Kidney epithelial cell (primary cell): ENCODE measurements at regions not wholly inside any gene's neighbourhood (a gene's known extent, or its start where the extent isn't known, plus 50 kb on each side); places are given as distances from the start of the nearest gene placed in this dataset.
"Not testable (repeated sequence)": the region's sequence is repeated elsewhere in the genome, so short reads cannot be mapped to it uniquely, and the experiment has no call there.

Experiments used
- DNase-seq: peaks from one replicate; pipeline ENCODE4 v3.0.0-alpha.2; 2010; ENCODE audit warnings: low read depth
- H3K27me3 ChIP-seq: 2 replicates; pipeline ENCODE4 v1.6.0; 2011; ENCODE audit warnings: low read length; ENCODE audit not compliant: control insufficient read depth, insufficient read depth
- H3K36me3 ChIP-seq: 2 replicates; pipeline ENCODE4 v1.5.1; 2011; ENCODE audit warnings: low read length; ENCODE audit not compliant: control insufficient read depth, insufficient read depth
- H3K4me3 ChIP-seq: 2 replicates; pipeline ENCODE4 v1.5.1; 2011; ENCODE audit warnings: low read depth, mild to moderate bottlenecking, control low read depth, low read length
- CTCF ChIP-seq: IDR thresholded peaks from 2 replicates; pipeline ENCODE4 v1.5.1; 2011; ENCODE audit warnings: mild to moderate bottlenecking, moderate library complexity, low read length, control low read depth, inconsistent platforms; ENCODE audit not compliant: insufficient read depth, poor library complexity, severe bottlenecking

- no peaks in the 10 kb centered on the region for H3K36me3 ChIP-seq
- H3K27me3 ChIP-seq = no peaks in the 10 kb centered on the region
- TF ChIP-seq CTCF = no peak
- DNase-seq = no peak
- no peak overlapping the region for H3K4me3 ChIP-seq
Observed at GRCh38 chr7:91379236-91379635, 115.0 kb downstream of the FZD1 start.

- TF ChIP-seq CTCF = no peak
- Histone ChIP-seq H3K4me3 (no peak overlapping the region), H3K27me3 (no peaks in the 10 kb centered on the region), H3K36me3 (no peaks in the 10 kb centered on the region)
- DNase-seq = no peak
Observed at GRCh38 chr7:91379991-91380390, 115.8 kb downstream of the FZD1 start.

- no peak for DNase-seq
- H3K36me3 ChIP-seq = no peaks in the 10 kb centered on the region
- no peak for TF ChIP-seq CTCF
- no peak overlapping the region for H3K4me3 ChIP-seq
- no peaks in the 10 kb centered on the region for H3K27me3 ChIP-seq
Observed at GRCh38 chr7:91383053-91383904, 119.0 kb downstream of the FZD1 start.

- TF ChIP-seq CTCF = no peak
- Histone ChIP-seq H3K36me3 (no peaks in the 10 kb centered on the region), H3K4me3 (no peak overlapping the region), H3K27me3 (no peaks in the 10 kb centered on the region)
- DNase-seq = no peak
Observed at GRCh38 chr7:91383905-91384274, 119.7 kb downstream of the FZD1 start.

GRCh38 chr7:91394757-91395156 is 130.5 kb downstream of the FZD1 start:
- H3K27me3 ChIP-seq, H3K4me3 ChIP-seq, H3K36me3 ChIP-seq, DNase-seq: not testable (repeated sequence)

GRCh38 chr7:91395313-91395712 is 131.1 kb downstream of the FZD1 start:
- not testable (repeated sequence) for DNase-seq, H3K4me3 ChIP-seq, H3K36me3 ChIP-seq, H3K27me3 ChIP-seq

GRCh38 chr7:91397096-91397495 is 132.9 kb downstream of the FZD1 start:
- DNase-seq = no peak
- Histone ChIP-seq H3K36me3 (no peaks in the 10 kb centered on the region), H3K27me3 (no peaks in the 10 kb centered on the region), H3K4me3 (no peak overlapping the region)
- TF ChIP-seq CTCF = no peak
